HEK293 (cell line): ENCODE measurements at regions not wholly inside any gene's neighbourhood (a gene's known extent, or its start where the extent isn't known, plus 50 kb on each side); places are given as distances from the start of the nearest gene placed in this dataset.

Source experiments
- CTCF ChIA-PET: fragments of 350-600 bp; formaldehyde crosslinking; extraction: SDS; loops from one replicate; lab custom pipeline; 2021; ENCODE audit warnings: antibody characterized with exemption; lab: Yijun Ruan, JAX
- POLR2A ChIA-PET: fragments of 300-600 bp; formaldehyde crosslinking; extraction: SDS; loops from one replicate; lab custom pipeline; 2020; ENCODE audit warnings: antibody characterized with exemption, inconsistent platforms; lab: Yijun Ruan, JAX
- H3K27ac ChIP-seq: fragments of 200-500 bp; sonication (Bioruptor generic); 2 replicates; pipeline ENCODE4 v1.5.1; 2014; ENCODE audit warnings: low read depth, low read length, control low read depth, inconsistent platforms; ENCODE audit errors: extremely low read depth
- H3K36me3 ChIP-seq, 2 experiments: fragments of 200-500 bp in 1 of 2; sonication (Bioruptor generic) in 1 of 2; 1 replicate in 1 of 2; 2 replicates in 1 of 2; pipeline ENCODE4 v1.5.1; 2014 to 2017; ENCODE audit warnings: inconsistent platforms in 2 of 2, low read length in 2 of 2; ENCODE audit not compliant: control insufficient read depth in 2 of 2, insufficient read depth in 1 of 2
- H3K4me1 ChIP-seq: fragments of 200-500 bp; sonication (Bioruptor generic); 2 replicates; pipeline ENCODE4 v1.5.1; 2014; ENCODE audit warnings: mild to moderate bottlenecking, low read length, inconsistent platforms; ENCODE audit not compliant: control insufficient read depth, insufficient read depth
- H3K4me3 ChIP-seq: 2 replicates; pipeline ENCODE4 v1.5.1; 2011; ENCODE audit warnings: low read depth, mild to moderate bottlenecking, control low read depth, low read length, moderate library complexity
- H3K9me3 ChIP-seq: fragments of 200-500 bp; sonication (Bioruptor generic); 2 replicates; pipeline ENCODE4 v1.5.1; 2014; ENCODE audit warnings: low read depth, low read length, inconsistent platforms; ENCODE audit not compliant: control insufficient read depth, insufficient read depth
- GLI4 ChIP-seq: fragments of 450-650 bp; formaldehyde crosslinking; IDR thresholded peaks from 2 replicates; pipeline ENCODE4 v1.5.1; 2016; ENCODE audit warnings: missing biosample characterization, missing genetic modification characterization
- GLIS2 ChIP-seq: fragments of 450-650 bp; formaldehyde crosslinking; IDR thresholded peaks from 2 replicates; pipeline ENCODE4 v1.5.1; 2016; ENCODE audit warnings: missing biosample characterization, missing genetic modification characterization
- KLF1 ChIP-seq: fragments of 450-650 bp; formaldehyde crosslinking; IDR thresholded peaks from 2 replicates; pipeline ENCODE4 v1.5.1; 2016; ENCODE audit warnings: missing biosample characterization, missing genetic modification characterization
- KLF10 ChIP-seq: fragments of 450-650 bp; IDR thresholded peaks from 2 replicates; pipeline ENCODE4 v1.5.1; 2018; ENCODE audit warnings: missing biosample characterization, mild to moderate bottlenecking, missing genetic modification characterization
- SALL2 ChIP-seq: fragments of 450-650 bp; formaldehyde crosslinking; IDR thresholded peaks from 2 replicates; pipeline ENCODE4 v1.5.0; 2017; ENCODE audit warnings: missing biosample characterization, mild to moderate bottlenecking, missing genetic modification characterization, borderline replicate concordance
- SCRT1 ChIP-seq: fragments of 450-650 bp; formaldehyde crosslinking; IDR thresholded peaks from 2 replicates; pipeline ENCODE4 v1.5.1; 2016; ENCODE audit warnings: missing biosample characterization, missing genetic modification characterization, borderline replicate concordance
- SP3 ChIP-seq: fragments of 450-650 bp; formaldehyde crosslinking; IDR thresholded peaks from 2 replicates; pipeline ENCODE4 v1.5.1; 2016; ENCODE audit warnings: missing biosample characterization, missing genetic modification characterization
- ZFP41 ChIP-seq: fragments of 450-650 bp; formaldehyde crosslinking; IDR thresholded peaks from 2 replicates; pipeline ENCODE4 v1.5.1; 2016; ENCODE audit warnings: missing biosample characterization, missing genetic modification characterization, borderline replicate concordance
- ZIC2 ChIP-seq: fragments of 450-650 bp; formaldehyde crosslinking; IDR thresholded peaks from 2 replicates; pipeline ENCODE4 v1.5.1; 2016; ENCODE audit warnings: missing biosample characterization, missing genetic modification characterization
- ZNF354C ChIP-seq: fragments of 450-650 bp; formaldehyde crosslinking; IDR thresholded peaks from 2 replicates; pipeline ENCODE4 v1.5.1; 2016; ENCODE audit warnings: missing biosample characterization, missing genetic modification characterization, low read depth, borderline replicate concordance
- ZNF404 ChIP-seq: fragments of 450-650 bp; formaldehyde crosslinking; IDR thresholded peaks from 2 replicates; pipeline ENCODE4 v1.5.1; 2017; ENCODE audit warnings: missing biosample characterization, missing genetic modification characterization
- ZNF449 ChIP-seq: fragments of 450-650 bp; formaldehyde crosslinking; IDR thresholded peaks from 2 replicates; pipeline ENCODE4 v1.5.1; 2017; ENCODE audit warnings: missing biosample characterization, mild to moderate bottlenecking, missing genetic modification characterization, moderate library complexity
- ZNF548 ChIP-seq: fragments of 450-650 bp; formaldehyde crosslinking; IDR thresholded peaks from 2 replicates; pipeline ENCODE4 v1.5.1; 2016; ENCODE audit warnings: missing biosample characterization, missing genetic modification characterization
- ZNF621 ChIP-seq: fragments of 450-650 bp; formaldehyde crosslinking; IDR thresholded peaks from 2 replicates; pipeline ENCODE4 v1.5.1; 2017; ENCODE audit warnings: missing biosample characterization, missing genetic modification characterization
- ZNF654 ChIP-seq: fragments of 450-650 bp; formaldehyde crosslinking; IDR thresholded peaks from 2 replicates; pipeline ENCODE4 v1.5.1; 2016; ENCODE audit warnings: low read depth, missing biosample characterization, missing genetic modification characterization
- ZNF660 ChIP-seq: fragments of 450-650 bp; IDR thresholded peaks from 2 replicates; pipeline ENCODE4 v1.5.1; 2018; ENCODE audit warnings: missing biosample characterization, mild to moderate bottlenecking, missing genetic modification characterization
- ZNF664 ChIP-seq: fragments of 450-650 bp; formaldehyde crosslinking; IDR thresholded peaks from 2 replicates; pipeline ENCODE4 v1.5.1; 2016; ENCODE audit warnings: missing biosample characterization, missing genetic modification characterization
- ZSCAN30 ChIP-seq: fragments of 450-650 bp; IDR thresholded peaks from 2 replicates; pipeline ENCODE4 v1.5.1; 2018; ENCODE audit warnings: missing biosample characterization, mild to moderate bottlenecking, missing genetic modification characterization, moderate library complexity
- TF ChIP-seq, protein P1 (sequence below): fragments of 450-650 bp; formaldehyde crosslinking; IDR thresholded peaks from 2 replicates; pipeline ENCODE4 v1.5.1; 2017; ENCODE audit warnings: missing biosample characterization, missing genetic modification characterization

DNA sequence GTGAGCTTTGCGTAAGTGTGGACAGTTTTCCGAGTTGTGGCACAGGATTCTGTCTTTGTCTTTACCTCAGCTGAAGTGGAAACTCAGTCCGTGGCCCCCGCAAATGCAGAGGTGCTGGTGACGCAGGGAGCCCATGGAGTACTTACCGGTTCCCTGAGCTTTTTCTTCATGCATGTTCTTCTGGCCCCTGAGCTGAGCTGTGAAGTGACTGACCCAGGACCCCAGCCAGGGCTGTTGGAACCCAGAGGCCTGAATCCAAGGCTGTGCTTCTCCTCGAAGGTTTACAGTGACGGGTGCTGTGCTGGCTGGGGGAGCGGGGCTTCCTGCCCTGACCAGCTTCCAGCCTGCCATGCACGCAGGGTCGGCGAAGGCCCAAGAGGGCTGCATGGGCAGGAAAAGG, 223.5 kb downstream of the GLRX3 start:
- ChIA-PET POLR2A (no interaction called here), CTCF (no interaction called here)
- H3K36me3 ChIP-seq, result no peaks in the 10 kb centered on the region
- no peaks in the 10 kb centered on the region for H3K9me3 ChIP-seq
- no peaks in the 10 kb centered on the region for H3K4me1 ChIP-seq
- TF ChIP-seq ZNF449 (tag by site-specific recombination), result no peak
- no peak for TF ChIP-seq SCRT1 (tag by site-specific recombination)
- H3K4me3 ChIP-seq, result no peak overlapping the region
- no peak overlapping the region for H3K27ac ChIP-seq

DNA sequence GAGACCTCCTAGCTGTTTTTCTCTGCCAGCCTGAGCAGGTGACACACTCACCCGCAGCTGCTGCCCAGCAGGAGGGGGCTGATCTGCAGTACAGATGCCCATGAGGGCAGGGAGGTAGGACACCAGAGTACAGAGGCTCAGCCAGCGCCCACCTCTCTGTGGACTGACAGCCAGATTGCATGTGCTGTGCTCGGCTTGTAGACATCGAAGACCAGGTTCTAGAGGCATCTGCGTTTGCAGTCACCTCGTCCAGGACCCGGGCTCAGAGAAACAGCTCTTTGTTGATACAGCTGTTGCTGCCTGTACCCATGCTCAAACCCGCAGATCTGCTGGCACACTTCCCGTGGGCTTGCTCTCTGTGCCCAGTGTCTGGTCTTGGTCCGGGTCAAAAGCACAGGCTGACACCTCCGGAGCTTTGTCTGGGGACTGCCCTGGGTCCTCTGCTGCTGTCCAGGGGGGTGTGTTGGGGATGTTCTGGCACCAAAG, 224.7 kb downstream of the GLRX3 start:
- ChIA-PET CTCF (no interaction called here), POLR2A (no interaction called here)
- Histone ChIP-seq H3K36me3 (no peaks in the 10 kb centered on the region), H3K27ac (no peak overlapping the region), H3K9me3 (no peaks in the 10 kb centered on the region), H3K4me3 (no peak overlapping the region), H3K4me1 (no peaks in the 10 kb centered on the region)
- TF ChIP-seq ZFP41 (no peak), KLF1 (tag by site-specific recombination) (no peak), ZNF404 (tag by site-specific recombination) (no peak), SALL2 (tag by site-specific recombination) (no peak), KLF10 (tag by site-specific recombination) (no peak), ZNF660 (tag by site-specific recombination) (no peak), GLI4 (no peak), ZNF654 (tag by site-specific recombination) (no peak), ZSCAN30 (tag by site-specific recombination) (no peak), ZNF664 (no peak), ZIC2 (tag by site-specific recombination) (no peak), ZNF354C (no peak), ZNF548 (tag by site-specific recombination) (no peak)

DNA sequence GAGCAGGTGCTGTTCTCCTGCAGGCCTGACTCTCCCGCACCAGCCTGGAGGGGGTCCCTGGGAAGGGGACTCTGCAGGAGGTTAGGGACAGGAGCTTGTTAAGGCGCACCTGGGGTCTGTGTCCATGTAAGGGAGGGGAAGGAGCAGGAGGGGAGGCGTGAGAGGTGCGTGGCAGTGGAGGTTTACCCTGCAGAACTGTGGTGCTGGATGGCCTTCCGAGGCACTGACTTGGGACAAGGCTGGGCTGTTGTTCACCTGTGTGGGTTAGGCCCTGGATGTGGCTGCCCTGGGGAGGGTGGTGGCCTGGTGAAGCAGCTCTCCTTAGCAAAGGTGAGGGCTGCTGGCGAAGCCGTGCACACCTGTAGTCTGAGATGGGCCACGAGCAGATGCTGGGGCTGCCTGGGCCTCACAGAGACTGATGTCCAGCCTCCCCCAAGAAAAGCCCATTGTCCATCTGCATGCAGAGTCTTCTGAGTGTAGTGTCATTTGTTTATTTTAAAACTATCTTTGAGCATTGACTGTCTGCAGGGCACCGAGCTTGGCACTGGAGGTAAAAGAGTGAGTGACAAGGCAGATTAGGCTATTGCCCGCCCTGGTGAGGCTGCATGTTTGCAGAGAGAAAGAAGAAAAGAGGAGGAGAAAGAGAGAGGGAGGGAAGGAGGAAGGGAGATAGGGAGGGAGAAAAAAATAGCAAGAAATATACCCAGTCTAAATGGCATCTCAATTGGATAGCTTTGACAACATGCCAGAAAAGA, 225.3 kb downstream of the GLRX3 start:
- no peak overlapping the region for H3K27ac ChIP-seq
- no peaks in the 10 kb centered on the region for H3K9me3 ChIP-seq
- CTCF ChIA-PET, result no interaction called here
- TF ChIP-seq SP3 (tag by site-specific recombination) (no peak), ZNF621 (no peak), GLIS2 (no peak)
- TF ChIP-seq, protein P1, sequence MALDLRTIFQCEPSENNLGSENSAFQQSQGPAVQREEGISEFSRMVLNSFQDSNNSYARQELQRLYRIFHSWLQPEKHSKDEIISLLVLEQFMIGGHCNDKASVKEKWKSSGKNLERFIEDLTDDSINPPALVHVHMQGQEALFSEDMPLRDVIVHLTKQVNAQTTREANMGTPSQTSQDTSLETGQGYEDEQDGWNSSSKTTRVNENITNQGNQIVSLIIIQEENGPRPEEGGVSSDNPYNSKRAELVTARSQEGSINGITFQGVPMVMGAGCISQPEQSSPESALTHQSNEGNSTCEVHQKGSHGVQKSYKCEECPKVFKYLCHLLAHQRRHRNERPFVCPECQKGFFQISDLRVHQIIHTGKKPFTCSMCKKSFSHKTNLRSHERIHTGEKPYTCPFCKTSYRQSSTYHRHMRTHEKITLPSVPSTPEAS, result no peak
- POLR2A ChIA-PET, result no interaction called here
- H3K4me1 ChIP-seq, result no peaks in the 10 kb centered on the region
- H3K36me3 ChIP-seq, result no peaks in the 10 kb centered on the region
- no peak overlapping the region for H3K4me3 ChIP-seq
